Neuronal stem cell (in vitro differentiated cells): ENCODE measurements at regions not wholly inside any gene's neighbourhood (a gene's known extent, or its start where the extent isn't known, plus 50 kb on each side); places are given as distances from the start of the nearest gene placed in this dataset.

Experiments used
- DNase-seq: peaks from one replicate; pipeline ENCODE4 v3.0.0-alpha.2; 2013; ENCODE audit warnings: low spot score
- H2AFZ ChIP-seq: one replicate; pipeline ENCODE4 v1.6.1; 2013; ENCODE audit warnings: mild to moderate bottlenecking, low read length, inconsistent platforms
- H2AK5ac ChIP-seq: 2 replicates; pipeline ENCODE4 v1.6.1; 2013; ENCODE audit warnings: low read depth, mild to moderate bottlenecking, inconsistent platforms, low read length, moderate library complexity, mixed read lengths
- H2BK120ac ChIP-seq: 2 replicates; pipeline ENCODE4 v1.6.1; 2013; ENCODE audit warnings: low read depth, mild to moderate bottlenecking, inconsistent platforms, low read length, moderate library complexity, mixed read lengths
- H2BK12ac ChIP-seq: one replicate; pipeline ENCODE4 v1.6.1; 2013; ENCODE audit warnings: low read length, inconsistent platforms
- H2BK15ac ChIP-seq: 2 replicates; pipeline ENCODE4 v1.6.1; 2013; ENCODE audit warnings: mild to moderate bottlenecking, low read length, inconsistent platforms, mixed read lengths
- H2BK5ac ChIP-seq: one replicate; pipeline ENCODE4 v1.6.1; 2013; ENCODE audit warnings: inconsistent platforms, mild to moderate bottlenecking, low read length, moderate library complexity
- H3K14ac ChIP-seq: one replicate; pipeline ENCODE4 v1.6.1; 2013; ENCODE audit warnings: low read length, inconsistent platforms
- H3K18ac ChIP-seq: 2 replicates; pipeline ENCODE4 v1.6.1; 2013; ENCODE audit warnings: low read length, inconsistent platforms
- H3K23ac ChIP-seq: 2 replicates; pipeline ENCODE4 v1.6.1; 2013; ENCODE audit warnings: low read depth, mild to moderate bottlenecking, mixed read lengths, low read length, inconsistent platforms; ENCODE audit not compliant: poor library complexity
- H3K27ac ChIP-seq: replicated peaks from 3 replicates; pipeline ENCODE4 v1.5.1; 2013; ENCODE audit warnings: low read length, inconsistent platforms
- H3K27me3 ChIP-seq, 3 experiments: 2 replicates each; pipeline ENCODE4 v1.6.1; 2013; ENCODE audit warnings: low read length in 3 of 3, mild to moderate bottlenecking in 2 of 3, inconsistent platforms in 1 of 3, low read depth in 1 of 3, mixed read lengths in 1 of 3, moderate library complexity in 1 of 3; ENCODE audit not compliant: control insufficient read depth in 3 of 3, insufficient read depth in 3 of 3
- H3K36me3 ChIP-seq, 2 donors: replicated peaks in 1 of 2; 2 replicates each; pipeline ENCODE4 v1.6.1; 2013; ENCODE audit warnings: low read length in 2 of 2; ENCODE audit not compliant: control insufficient read depth in 2 of 2, insufficient read depth in 2 of 2
- H3K4ac ChIP-seq: 2 replicates; pipeline ENCODE4 v1.6.1; 2013; ENCODE audit warnings: inconsistent platforms, mild to moderate bottlenecking, low read length, moderate library complexity
- H3K4me1 ChIP-seq, 2 donors: 1 replicate in 1 of 2; 2 replicates in 1 of 2; pipeline ENCODE4 v1.6.1; 2013; ENCODE audit warnings: low read length in 2 of 2, low read depth in 1 of 2; ENCODE audit not compliant: control insufficient read depth in 2 of 2, insufficient read depth in 1 of 2
- H3K4me2 ChIP-seq: one replicate; pipeline ENCODE4 v1.6.1; 2013; ENCODE audit warnings: mild to moderate bottlenecking, low read length, inconsistent platforms; ENCODE audit not compliant: insufficient read depth, poor library complexity, severe bottlenecking
- H3K4me3 ChIP-seq, 2 donors: 2 replicates each; pipeline ENCODE4 v1.5.1; 2013; ENCODE audit warnings: low read length in 2 of 2, mild to moderate bottlenecking in 2 of 2, inconsistent platforms in 1 of 2, moderate library complexity in 1 of 2
- H3K79me1 ChIP-seq: one replicate; pipeline ENCODE4 v1.6.1; 2013; ENCODE audit warnings: low read depth, mild to moderate bottlenecking, inconsistent platforms, low read length, moderate library complexity
- H3K9ac ChIP-seq: one replicate; pipeline ENCODE4 v1.6.1; 2013; ENCODE audit warnings: mild to moderate bottlenecking, low read depth, low read length, inconsistent platforms; ENCODE audit not compliant: poor library complexity
- H3K9me3 ChIP-seq, 2 donors: replicated peaks in 1 of 2; 2 replicates each; pipeline versions ENCODE3 to v1.6.1; 2013; ENCODE audit warnings: low read length in 2 of 2, mild to moderate bottlenecking in 2 of 2, inconsistent platforms in 1 of 2, low read depth in 1 of 2, mixed read lengths in 1 of 2, moderate library complexity in 1 of 2; ENCODE audit not compliant: control insufficient read depth in 2 of 2, insufficient read depth in 1 of 2
- H4K8ac ChIP-seq: one replicate; pipeline ENCODE4 v1.6.1; 2013; ENCODE audit warnings: low read depth, mild to moderate bottlenecking, inconsistent platforms, low read length, moderate library complexity
- H4K91ac ChIP-seq: one replicate; pipeline ENCODE4 v1.6.1; 2013; ENCODE audit warnings: low read length, low read depth, mild to moderate bottlenecking, inconsistent platforms; ENCODE audit not compliant: poor library complexity
- WGBS, 2 donors: extraction: QIAGEN DNeasy Blood & Tissue Kit; methylation state at CpG; one replicate each; pipeline ENCODE4 v1.1.7; 2013; ENCODE audit warnings: missing lambda C conversion rate in 2 of 2, mixed read lengths in 1 of 2; ENCODE audit not compliant: insufficient read length in 2 of 2, insufficient replicate concordance in 1 of 2; ENCODE audit errors: extremely low coverage in 2 of 2; 5-methylcytosine and 5-hydroxymethylcytosine counted together

DNA sequence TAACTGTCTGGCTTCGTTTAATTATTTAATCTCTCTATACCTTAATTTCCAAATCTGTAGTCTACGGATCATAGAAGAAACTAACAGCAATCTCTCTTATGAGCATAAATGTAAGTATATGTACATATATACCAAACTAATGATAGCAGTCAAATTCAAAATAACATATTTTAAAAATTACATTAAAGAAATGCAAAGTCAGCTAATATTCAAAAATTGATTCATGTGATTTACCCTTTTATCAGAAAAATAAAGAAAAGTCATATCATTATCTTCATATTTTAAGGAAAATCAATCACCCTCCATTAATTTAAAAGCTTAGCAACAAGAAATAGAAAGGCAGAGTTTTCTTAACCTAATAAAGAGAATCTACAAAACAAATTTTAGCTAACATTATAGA, 575.9 kb downstream of the IRS1 start:
- H4K8ac ChIP-seq, result no peak overlapping the region
- WGBS, 2 donors, result no CpG with 5 or more reads among the region's 2 CpGs
- H2AK5ac ChIP-seq, result no peak overlapping the region
- H3K4me1 ChIP-seq, result no peaks in the 10 kb centered on the region
- no peak overlapping the region for H2BK5ac ChIP-seq
- H2AFZ ChIP-seq, result no peak overlapping the region
- H3K27me3 ChIP-seq, result no peaks in the 10 kb centered on the region
- DNase-seq, result no peak
- no peak overlapping the region for H3K23ac ChIP-seq
- H3K4me3 ChIP-seq, result no peak overlapping the region
- H3K4me2 ChIP-seq, result no peak overlapping the region
- H3K4ac ChIP-seq, result no peak overlapping the region
- no peaks in the 10 kb centered on the region for H3K79me1 ChIP-seq
- H3K14ac ChIP-seq, result no peak overlapping the region
- H2BK12ac ChIP-seq, result no peak overlapping the region
- H3K27ac ChIP-seq, result no peak overlapping the region
- H4K91ac ChIP-seq, result no peak overlapping the region
- no peak overlapping the region for H2BK15ac ChIP-seq
- no peaks in the 10 kb centered on the region for H3K9me3 ChIP-seq
- H3K9ac ChIP-seq, result no peak overlapping the region
- H3K18ac ChIP-seq, result no peak overlapping the region
- no peaks in the 10 kb centered on the region for H3K36me3 ChIP-seq
- no peak overlapping the region for H2BK120ac ChIP-seq

DNA sequence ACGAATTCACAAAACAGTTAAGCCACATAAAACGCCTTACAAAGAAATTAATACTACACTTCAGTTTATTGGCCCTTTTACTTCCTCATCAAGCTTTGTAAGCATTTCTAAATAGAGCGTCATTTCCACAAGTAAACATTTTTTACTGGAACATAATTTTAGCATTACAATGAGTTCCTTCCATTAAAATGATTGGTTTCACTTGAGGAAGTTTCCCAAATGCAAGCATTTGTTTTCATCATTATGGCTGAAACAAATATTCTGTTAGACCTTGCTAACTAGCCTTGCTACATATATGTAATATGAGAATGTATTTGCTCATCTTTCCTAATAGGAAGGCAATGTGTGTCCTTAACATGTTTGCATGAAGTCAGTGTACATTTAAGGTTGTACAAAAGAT, 579.1 kb downstream of the IRS1 start:
- Histone ChIP-seq H4K8ac (no peak overlapping the region), H3K79me1 (no peaks in the 10 kb centered on the region), H2AFZ (no peak overlapping the region), H3K14ac (no peak overlapping the region), H3K9me3 (no peaks in the 10 kb centered on the region), H3K9ac (no peak overlapping the region), H3K23ac (no peak overlapping the region), H3K4me2 (no peak overlapping the region), H3K27me3 (no peaks in the 10 kb centered on the region), H3K4me1 (no peaks in the 10 kb centered on the region), H3K18ac (no peak overlapping the region), H2AK5ac (no peak overlapping the region), H3K36me3 (no peaks in the 10 kb centered on the region), H4K91ac (no peak overlapping the region), H2BK5ac (no peak overlapping the region), H3K4me3 (no peak overlapping the region), H2BK12ac (no peak overlapping the region), H3K27ac (no peak overlapping the region), H2BK120ac (no peak overlapping the region), H3K4ac (no peak overlapping the region), H2BK15ac (no peak overlapping the region)
- no peak for DNase-seq
- no CpG with 5 or more reads among the region's 3 CpGs for WGBS, 2 donors

DNA sequence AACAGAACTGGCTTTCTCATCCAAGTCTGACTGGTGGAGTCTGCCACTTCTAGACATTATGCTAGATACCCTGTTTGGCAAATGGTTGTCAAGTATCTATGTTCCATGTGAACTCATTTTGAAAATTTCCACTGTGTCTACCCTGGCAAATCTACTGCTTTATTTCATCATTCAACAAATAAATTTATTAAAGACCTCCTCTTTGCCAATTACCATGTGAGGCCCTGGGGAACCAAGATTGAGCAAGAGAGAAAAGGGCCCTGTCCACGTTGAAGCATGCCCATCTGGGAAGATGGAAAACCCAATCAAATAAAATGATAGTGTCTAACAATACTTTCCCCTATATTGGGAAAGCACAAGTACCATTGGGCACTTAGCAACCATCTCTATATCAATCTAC, 582.4 kb downstream of the IRS1 start:
- Histone ChIP-seq H3K4ac (no peak overlapping the region), H3K14ac (no peak overlapping the region), H3K4me2 (no peak overlapping the region), H3K36me3 (no peaks in the 10 kb centered on the region), H4K91ac (no peak overlapping the region), H2AK5ac (no peak overlapping the region), H4K8ac (no peak overlapping the region), H3K9me3 (peaks cover 0 to 4% of the 10 kb centered on the region in 2 donors), H3K27ac (no peak overlapping the region), H3K79me1 (no peaks in the 10 kb centered on the region), H3K18ac (no peak overlapping the region), H3K4me3 (no peak overlapping the region), H3K9ac (no peak overlapping the region), H2AFZ (no peak overlapping the region), H2BK15ac (no peak overlapping the region), H2BK5ac (no peak overlapping the region), H3K4me1 (no peaks in the 10 kb centered on the region), H2BK120ac (no peak overlapping the region), H2BK12ac (no peak overlapping the region), H3K23ac (no peak overlapping the region), H3K27me3 (no peaks in the 10 kb centered on the region)
- no peak for DNase-seq
- WGBS, 2 donors, result no CpG with 5 or more reads among the region's 1 CpG

DNA sequence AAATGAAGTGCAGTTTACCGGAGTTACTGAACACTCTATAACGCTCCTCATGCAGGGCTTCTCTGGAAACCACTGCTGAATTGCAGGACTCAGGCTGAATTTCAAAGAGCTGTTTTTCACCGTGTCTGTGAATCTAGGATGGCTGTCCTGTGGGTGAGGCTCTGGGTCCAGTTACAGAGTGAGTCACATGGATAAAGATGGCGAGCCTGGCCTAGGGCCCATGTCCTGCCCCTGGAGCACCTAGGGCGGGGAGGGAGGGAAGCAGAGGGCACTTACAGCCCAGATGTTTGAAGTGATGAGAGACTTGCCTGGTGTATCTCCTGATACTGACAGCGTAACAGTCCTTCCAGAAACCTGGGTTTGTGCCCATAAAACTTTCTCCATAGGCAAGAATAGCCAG, 583.0 kb downstream of the IRS1 start:
- Histone ChIP-seq H3K27ac (no peak overlapping the region), H3K18ac (no peak overlapping the region), H3K36me3 (no peaks in the 10 kb centered on the region), H2AK5ac (no peak overlapping the region), H2AFZ (no peak overlapping the region), H3K23ac (no peak overlapping the region), H2BK120ac (no peak overlapping the region), H2BK15ac (no peak overlapping the region), H3K4me2 (no peak overlapping the region), H4K91ac (no peak overlapping the region), H3K27me3 (no peaks in the 10 kb centered on the region), H3K4me1 (no peaks in the 10 kb centered on the region), H4K8ac (no peak overlapping the region), H3K79me1 (no peaks in the 10 kb centered on the region), H3K14ac (no peak overlapping the region), H3K4ac (no peak overlapping the region), H2BK12ac (no peak overlapping the region), H3K9me3 (peaks cover 0 to 4% of the 10 kb centered on the region in 2 donors), H3K4me3 (no peak overlapping the region), H3K9ac (no peak overlapping the region), H2BK5ac (no peak overlapping the region)
- WGBS, 2 donors, result no CpG with 5 or more reads among the region's 6 CpGs
- DNase-seq, result no peak
